Stimulated activated effector memory CD8-positive, alpha-beta T cell treated with anti-CD3 and anti-CD28 coated beads, Interleukin-12 subunit alpha, Interleukin-12 subunit beta, amount 100 ng/mL, for 72 hours (primary cell): ENCODE measurements at regions not wholly inside any gene's neighbourhood (a gene's known extent, or its start where the extent isn't known, plus 50 kb on each side); places are given as distances from the start of the nearest gene placed in this dataset.
"Not testable (repeated sequence)": the region's sequence is repeated elsewhere in the genome, so short reads cannot be mapped to it uniquely, and the experiment has no call there.

ENCODE experiments used
- ATAC-seq: fragments of 150-1000 bp; cut with Tn5 transposase; 2 replicates; pipeline ENCODE4 v1.10.0; 2021
- DNase-seq, 2 donors: peaks; one replicate each; pipeline ENCODE4 v3.0.0; 2021 to 2022; ENCODE audit warnings: low spot score in 2 of 2
- H3K27ac Mint-ChIP-seq: one replicate; pipeline ENCODE4 v1.8.0; 2022; ENCODE audit warnings: mild to moderate bottlenecking, mixed read lengths
- H3K36me3 Mint-ChIP-seq: one replicate; pipeline ENCODE4 v1.8.0; 2022; ENCODE audit warnings: mild to moderate bottlenecking, mixed read lengths
- H3K4me1 Mint-ChIP-seq: one replicate; pipeline ENCODE4 v1.8.0; 2022; ENCODE audit warnings: mixed read lengths
- H3K4me3 Mint-ChIP-seq: one replicate; pipeline ENCODE4 v1.8.0; 2022; ENCODE audit warnings: mild to moderate bottlenecking, mixed read lengths
- H3K9me3 Mint-ChIP-seq: one replicate; pipeline ENCODE4 v1.8.0; 2022; ENCODE audit warnings: mixed read lengths

DNA sequence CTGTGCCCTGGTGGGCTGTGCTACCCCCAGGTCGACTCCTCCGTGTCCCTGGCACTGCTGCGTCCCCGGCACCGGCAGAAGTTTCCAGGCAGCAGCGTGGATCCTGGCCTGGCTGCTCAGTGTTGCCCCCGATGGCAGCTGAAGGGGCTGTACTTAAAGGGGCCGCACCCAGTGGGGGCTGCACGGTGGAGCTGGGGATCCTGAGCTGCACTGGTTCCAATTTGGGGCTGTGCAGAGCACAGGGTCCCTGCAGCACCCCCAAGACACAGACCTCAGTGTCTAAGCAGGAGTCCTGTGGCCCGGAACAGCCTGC lies 253.8 kb downstream of the ANKRD30B start:
- H3K36me3 Mint-ChIP-seq, DNase-seq, H3K4me3 Mint-ChIP-seq, H3K9me3 Mint-ChIP-seq, H3K4me1 Mint-ChIP-seq, H3K27ac Mint-ChIP-seq: not testable (repeated sequence)
- ATAC-seq, result peak; percentile 22

DNA sequence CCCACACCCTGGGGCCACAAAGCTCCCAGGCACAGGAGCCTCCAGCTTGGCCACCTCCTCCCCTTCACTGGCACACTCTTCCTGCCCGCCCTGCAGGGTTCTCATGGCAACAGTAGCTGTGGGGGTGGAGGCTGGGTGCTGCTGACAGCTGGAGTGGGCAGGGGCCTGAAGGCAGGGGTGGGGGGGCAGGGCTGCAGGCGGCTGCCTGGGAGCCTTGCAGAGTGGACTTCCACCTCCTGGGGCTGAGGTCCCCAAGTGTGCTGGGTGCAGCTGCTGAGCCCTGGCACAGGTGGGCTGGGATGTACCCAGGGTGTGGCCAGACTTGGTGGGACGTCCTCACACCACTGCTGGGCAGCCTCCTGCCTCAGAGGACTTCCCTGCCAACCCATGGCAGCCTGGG lies 254.8 kb downstream of the ANKRD30B start:
- not testable (repeated sequence) for ATAC-seq, H3K36me3 Mint-ChIP-seq, DNase-seq, H3K4me3 Mint-ChIP-seq, H3K27ac Mint-ChIP-seq, H3K9me3 Mint-ChIP-seq, H3K4me1 Mint-ChIP-seq

DNA sequence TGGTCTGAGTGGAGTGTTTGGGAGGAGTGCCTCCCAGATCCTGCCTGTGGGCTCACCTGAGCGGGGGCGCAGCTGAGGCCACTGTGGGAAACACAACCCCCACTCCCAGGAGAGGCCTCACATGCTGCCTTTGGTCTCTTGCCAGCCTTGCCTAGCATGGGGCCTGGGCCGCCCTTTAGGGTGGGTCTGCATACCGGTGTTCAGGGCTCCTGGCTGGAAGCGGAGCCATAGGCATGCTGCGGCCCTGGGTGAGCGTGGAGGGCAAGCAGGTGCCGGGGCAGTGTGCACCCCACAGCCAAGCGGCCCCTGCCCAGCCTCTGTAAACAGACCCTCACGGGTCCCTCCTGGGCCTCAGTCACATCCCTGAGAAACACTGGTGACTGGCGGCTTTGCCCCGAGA lies 255.3 kb downstream of the ANKRD30B start:
- H3K36me3 Mint-ChIP-seq, H3K9me3 Mint-ChIP-seq, H3K4me3 Mint-ChIP-seq, DNase-seq, H3K4me1 Mint-ChIP-seq, H3K27ac Mint-ChIP-seq, ATAC-seq: not testable (repeated sequence)

DNA sequence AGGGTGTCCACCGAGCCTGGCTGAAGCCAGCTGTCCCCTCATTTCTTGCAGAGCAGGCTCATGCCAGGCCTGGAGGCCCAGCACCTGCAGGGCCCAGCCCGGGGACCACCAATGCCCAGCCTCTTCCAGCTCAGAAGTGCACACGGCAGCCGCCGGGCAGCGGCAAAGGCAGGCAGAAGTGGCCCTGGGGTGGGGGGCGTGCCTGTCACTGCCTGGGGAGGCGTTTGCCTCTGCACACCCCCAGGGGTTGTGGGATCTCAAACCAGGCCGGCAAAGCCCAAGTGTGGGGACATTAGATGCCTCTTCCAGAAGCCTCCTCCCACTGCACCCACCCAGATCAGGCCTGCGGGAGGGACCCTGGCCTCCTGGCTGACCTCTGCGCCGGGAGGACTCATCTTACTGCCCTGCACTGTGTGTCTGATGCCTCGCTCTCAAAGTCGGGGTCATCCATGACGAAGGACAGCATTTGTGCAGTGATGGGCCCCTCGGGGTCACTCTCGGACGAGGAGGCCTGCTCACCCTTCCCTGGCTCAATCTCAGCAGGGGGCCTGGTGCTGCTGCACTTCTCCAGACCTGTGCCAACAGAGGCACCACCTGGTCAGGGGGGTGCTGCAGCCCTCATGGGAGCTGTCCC lies 255.8 kb downstream of the ANKRD30B start:
- not testable (repeated sequence) for H3K4me1 Mint-ChIP-seq, DNase-seq, H3K9me3 Mint-ChIP-seq, H3K4me3 Mint-ChIP-seq, H3K27ac Mint-ChIP-seq, H3K36me3 Mint-ChIP-seq, ATAC-seq

DNA sequence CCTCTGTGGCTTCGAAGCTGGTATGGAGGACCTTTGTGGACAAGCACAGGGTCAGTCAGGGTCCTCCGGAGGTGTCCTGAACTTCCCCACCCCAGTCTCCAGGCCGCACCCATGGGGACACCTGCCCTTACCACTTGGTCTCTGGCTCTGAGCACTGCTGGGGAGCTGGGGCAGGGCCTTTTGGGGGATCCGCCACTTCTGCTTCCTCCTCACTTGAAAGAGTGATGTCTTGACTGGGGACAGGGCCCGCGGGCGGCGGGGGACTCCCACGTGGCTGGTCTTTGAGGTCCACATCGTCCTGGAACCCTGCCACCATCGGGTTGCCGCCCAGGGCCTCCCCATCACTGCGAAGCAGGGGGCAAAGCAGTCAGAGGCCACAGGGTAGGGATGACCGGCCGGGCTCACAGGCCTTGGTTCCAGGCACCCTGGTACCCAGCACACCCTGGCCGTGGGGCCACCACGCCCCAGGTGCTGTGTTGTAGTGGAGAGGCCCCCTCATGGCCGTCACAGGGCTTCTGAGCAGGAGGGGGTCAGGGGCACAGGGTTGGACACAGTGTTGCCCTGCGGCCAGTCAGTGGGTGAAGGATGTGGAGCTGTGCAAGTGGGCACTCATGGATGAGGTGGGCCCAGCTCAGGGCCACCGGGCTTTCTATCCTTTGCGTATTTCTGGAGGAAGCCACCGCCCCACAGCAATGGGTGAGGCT lies 256.4 kb downstream of the ANKRD30B start:
- H3K9me3 Mint-ChIP-seq, ATAC-seq, H3K4me3 Mint-ChIP-seq, H3K27ac Mint-ChIP-seq, H3K36me3 Mint-ChIP-seq, DNase-seq, H3K4me1 Mint-ChIP-seq: not testable (repeated sequence)

DNA sequence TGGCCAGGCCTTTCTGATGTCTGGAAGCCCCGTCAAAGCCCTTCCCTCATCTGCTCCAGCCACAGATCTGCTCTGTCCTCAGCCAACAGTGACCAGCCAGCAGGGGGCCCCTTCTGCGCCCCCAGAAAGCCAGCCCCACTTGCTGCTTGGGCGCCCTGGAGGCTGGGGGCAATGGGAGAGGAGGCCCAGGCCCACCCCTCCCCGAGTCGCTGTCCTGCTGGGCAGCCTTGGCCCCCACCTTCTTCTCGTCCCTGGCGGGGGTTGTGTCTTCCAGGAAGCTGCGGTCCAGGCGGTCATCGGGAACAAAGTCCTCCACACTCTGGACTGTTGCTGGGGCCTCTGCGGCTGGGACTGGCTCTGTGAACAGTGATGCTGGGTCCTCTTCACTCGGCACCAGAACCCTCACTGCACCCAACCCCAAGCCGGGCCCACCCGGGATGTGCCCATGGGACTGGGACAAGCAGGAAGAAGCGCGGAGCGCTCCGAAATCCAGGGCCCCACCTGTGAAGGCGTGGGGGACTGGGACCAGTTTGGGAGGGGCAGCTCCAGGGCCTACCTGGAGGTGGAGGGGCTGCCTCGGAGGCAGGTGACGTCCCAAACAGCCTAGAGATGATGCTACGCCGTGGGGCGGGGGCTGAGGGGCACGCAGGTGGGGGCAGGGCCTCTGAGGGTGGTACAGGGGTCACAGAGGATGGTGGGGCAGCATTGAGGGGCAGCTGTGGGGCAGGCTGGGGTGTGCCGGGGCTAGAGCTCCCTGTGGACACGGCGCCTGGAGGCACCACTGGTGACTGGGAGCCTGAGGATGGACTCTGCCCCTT lies 257.6 kb downstream of the ANKRD30B start:
- Mint-ChIP-seq H3K4me1 (no peaks in the 10 kb centered on the region), H3K9me3 (no peaks in the 10 kb centered on the region), H3K4me3 (no peak overlapping the region), H3K36me3 (no peaks in the 10 kb centered on the region), H3K27ac (no peak overlapping the region)
- no peak for ATAC-seq
- no peak for DNase-seq

DNA sequence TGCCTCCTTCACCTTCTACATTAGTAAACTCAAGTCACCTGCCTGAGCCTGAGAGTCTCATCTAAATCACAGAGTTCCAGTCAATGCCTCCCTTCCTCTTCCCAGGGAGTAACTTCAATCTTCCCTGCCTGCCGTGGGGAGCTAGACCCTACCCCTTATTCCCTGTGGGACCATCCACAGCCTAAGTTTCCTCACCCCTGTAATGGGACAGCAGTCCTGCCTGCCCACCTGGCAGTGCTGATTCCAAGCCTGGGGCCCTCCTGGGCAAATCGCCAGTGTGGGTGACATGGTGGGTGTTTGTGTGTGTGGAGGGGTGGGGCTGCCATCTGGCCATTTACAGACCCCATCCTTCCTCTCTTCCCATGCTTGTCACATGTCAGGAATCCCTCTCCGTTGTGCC lies 258.6 kb downstream of the ANKRD30B start:
- not testable (repeated sequence) for DNase-seq, H3K4me3 Mint-ChIP-seq, H3K27ac Mint-ChIP-seq, H3K36me3 Mint-ChIP-seq, H3K4me1 Mint-ChIP-seq, H3K9me3 Mint-ChIP-seq, ATAC-seq

DNA sequence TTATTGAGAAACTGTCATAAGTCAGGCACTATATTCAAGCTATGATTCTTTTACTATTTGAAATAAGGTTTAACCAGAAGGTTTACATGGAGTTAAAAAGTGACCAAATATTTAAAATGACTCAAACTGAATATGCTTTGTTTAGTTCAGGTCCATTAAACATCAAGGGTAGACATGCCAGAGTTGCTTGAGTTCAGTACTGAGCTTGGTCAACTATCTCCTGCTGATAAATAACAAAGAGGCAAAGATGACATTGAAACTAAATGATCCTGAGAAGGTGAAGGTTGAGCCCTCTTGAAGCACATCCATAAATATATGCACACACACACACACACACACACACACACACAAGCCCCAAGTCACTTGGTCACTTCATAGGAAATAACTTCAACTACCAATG lies 278.1 kb downstream of the ANKRD30B start:
- H3K4me1 Mint-ChIP-seq, ATAC-seq, DNase-seq, H3K9me3 Mint-ChIP-seq, H3K36me3 Mint-ChIP-seq, H3K4me3 Mint-ChIP-seq, H3K27ac Mint-ChIP-seq: not testable (repeated sequence)

DNA sequence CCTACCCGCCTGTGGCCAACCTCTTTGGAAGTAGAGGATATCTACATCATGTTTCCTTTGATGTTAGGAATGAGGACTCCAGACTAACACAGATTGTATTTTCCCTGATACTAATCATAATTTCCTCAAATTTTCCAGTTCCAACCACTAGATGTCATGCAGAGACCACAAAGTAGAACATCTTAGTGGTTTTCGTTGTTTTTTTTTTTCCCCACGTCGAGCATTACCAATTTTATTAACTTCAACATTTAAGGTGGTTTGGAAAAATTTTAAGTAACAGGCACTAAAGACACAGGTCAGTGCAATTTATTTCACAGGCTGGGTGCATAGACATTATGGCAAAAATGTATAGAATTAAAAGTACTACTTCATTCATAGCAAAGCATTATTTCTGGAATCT lies 280.1 kb downstream of the ANKRD30B start:
- not testable (repeated sequence) for H3K36me3 Mint-ChIP-seq, H3K4me3 Mint-ChIP-seq, ATAC-seq, H3K27ac Mint-ChIP-seq, H3K4me1 Mint-ChIP-seq, DNase-seq, H3K9me3 Mint-ChIP-seq

DNA sequence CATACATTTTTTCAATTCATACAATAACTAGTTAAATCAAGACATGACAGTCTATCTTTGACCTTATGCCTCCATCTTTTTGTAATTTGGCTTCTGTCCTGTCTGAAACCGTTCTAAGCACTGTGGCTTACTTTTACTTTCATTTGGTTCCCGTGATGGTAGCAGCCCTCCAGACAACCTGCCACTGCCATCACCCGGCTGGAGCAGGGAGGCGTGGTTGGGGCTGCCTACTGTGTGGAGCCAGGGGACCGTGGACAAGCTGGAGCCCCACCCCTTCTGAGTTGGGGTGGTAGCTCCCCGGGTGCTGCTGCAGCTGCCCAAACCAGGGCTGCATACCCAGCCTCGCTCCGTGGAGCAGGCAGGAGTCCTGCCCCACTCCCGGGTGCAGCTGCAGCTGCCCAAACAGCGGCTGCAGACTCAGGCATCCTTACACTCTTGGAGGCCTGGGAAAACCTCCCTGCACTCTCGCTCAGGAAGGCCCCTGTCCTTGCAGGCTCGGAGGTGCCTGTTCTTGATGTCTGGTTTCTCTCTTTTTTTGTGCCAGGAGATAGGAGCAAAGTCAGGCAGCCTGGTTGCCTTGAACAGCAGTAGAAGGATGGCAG lies 312.4 kb downstream of the ANKRD30B start:
- H3K4me1 Mint-ChIP-seq, H3K4me3 Mint-ChIP-seq, H3K27ac Mint-ChIP-seq, H3K9me3 Mint-ChIP-seq, DNase-seq, ATAC-seq, H3K36me3 Mint-ChIP-seq: not testable (repeated sequence)

DNA sequence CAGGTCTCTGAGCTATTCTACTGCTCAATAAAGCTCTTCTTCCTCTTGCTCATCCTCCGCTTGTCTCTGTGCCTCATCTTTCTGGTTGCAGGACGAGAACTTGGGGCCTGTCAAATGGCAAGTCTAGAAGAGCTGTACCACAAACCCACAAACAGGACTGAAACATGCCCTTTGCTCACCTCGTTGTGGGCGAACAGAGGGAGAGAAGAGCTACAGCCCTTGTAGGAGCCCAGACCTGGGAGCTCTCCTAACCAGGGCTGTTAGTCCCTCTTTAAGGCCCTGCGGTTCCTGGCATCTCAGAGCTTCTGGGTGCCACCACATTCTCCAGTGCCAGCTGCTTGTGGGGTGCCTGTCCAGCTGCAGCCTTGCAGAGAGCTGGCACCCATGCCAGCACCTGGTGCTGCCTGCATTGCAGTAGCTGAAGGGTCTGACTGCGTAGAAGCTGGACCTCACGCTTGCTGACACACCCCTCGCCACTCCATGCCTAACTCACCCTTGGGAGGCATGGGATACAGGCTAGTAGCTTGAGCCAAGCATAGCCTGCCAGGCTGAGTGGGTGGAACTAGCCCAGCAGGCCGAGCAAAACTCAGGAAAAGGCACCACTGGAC lies 313.4 kb downstream of the ANKRD30B start:
- DNase-seq, H3K4me1 Mint-ChIP-seq, H3K27ac Mint-ChIP-seq, ATAC-seq, H3K4me3 Mint-ChIP-seq, H3K9me3 Mint-ChIP-seq, H3K36me3 Mint-ChIP-seq: not testable (repeated sequence)

DNA sequence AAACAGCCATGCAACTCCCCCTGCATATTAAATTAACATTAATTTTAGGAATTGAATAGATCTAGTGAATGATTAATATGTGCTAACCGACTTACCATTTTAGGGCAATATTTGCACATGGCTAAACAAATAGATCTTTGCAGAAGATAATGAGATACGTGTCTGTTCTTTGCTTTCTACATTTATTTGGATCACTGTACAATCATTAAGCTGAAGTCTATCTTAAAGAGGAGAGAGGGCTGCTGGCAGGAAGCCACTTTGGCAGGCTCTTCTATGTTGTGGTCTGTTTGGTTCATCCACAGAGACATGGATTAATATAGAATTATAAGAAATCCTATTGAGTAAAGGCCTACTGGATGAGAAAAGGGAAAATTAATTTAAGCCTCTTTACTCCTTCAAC lies 318.5 kb downstream of the ANKRD30B start:
- not testable (repeated sequence) for DNase-seq, H3K4me3 Mint-ChIP-seq, H3K4me1 Mint-ChIP-seq, H3K27ac Mint-ChIP-seq, H3K36me3 Mint-ChIP-seq, ATAC-seq, H3K9me3 Mint-ChIP-seq

DNA sequence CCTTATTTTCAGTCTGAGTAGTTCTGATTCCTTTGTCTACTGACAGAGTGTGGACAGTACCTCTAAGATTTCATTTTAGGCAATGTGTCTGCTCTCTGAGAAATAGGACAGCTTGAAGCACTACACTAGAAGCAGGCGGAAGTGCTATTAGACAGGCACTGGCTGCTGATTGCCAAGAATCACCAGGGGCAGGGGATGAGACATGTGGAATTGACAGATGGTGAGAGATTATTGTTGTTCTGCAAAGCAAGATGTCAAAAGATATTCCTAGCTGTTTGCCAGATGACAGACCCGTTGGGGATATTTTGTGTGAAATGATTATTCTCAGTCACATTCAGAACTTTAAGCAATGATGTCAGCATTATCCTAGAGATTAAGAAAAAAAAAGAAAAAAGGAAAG lies 323.3 kb downstream of the ANKRD30B start:
- not testable (repeated sequence) for ATAC-seq, H3K4me1 Mint-ChIP-seq, H3K27ac Mint-ChIP-seq, DNase-seq, H3K36me3 Mint-ChIP-seq, H3K9me3 Mint-ChIP-seq, H3K4me3 Mint-ChIP-seq
